Ishikawa (cell line): ENCODE measurements at regions not wholly inside any gene's neighbourhood (a gene's known extent, or its start where the extent isn't known, plus 50 kb on each side); places are given as distances from the start of the nearest gene placed in this dataset.

Experiments
- CREB1 ChIP-seq: IDR thresholded peaks from 2 replicates; pipeline ENCODE4 v1.6.1; 2012; ENCODE audit warnings: low read depth
- EGR1 ChIP-seq: IDR thresholded peaks from 2 replicates; pipeline ENCODE4 v1.6.1; 2012
- EP300 ChIP-seq: IDR thresholded peaks from 2 replicates; pipeline ENCODE4 v1.6.1; 2012; ENCODE audit warnings: borderline replicate concordance
- FOXM1 ChIP-seq: IDR thresholded peaks from 2 replicates; pipeline ENCODE4 v1.6.1; 2012; ENCODE audit warnings: low read depth, borderline replicate concordance
- MAX ChIP-seq: IDR thresholded peaks from 2 replicates; pipeline ENCODE4 v1.6.1; 2012
- RAD21 ChIP-seq: IDR thresholded peaks from 2 replicates; pipeline ENCODE4 v1.6.1; 2012; ENCODE audit warnings: low read depth
- REST ChIP-seq: IDR thresholded peaks from 2 replicates; pipeline ENCODE4 v1.6.1; 2012; ENCODE audit warnings: low read depth, mild to moderate bottlenecking
- TAF1 ChIP-seq: IDR thresholded peaks from 2 replicates; pipeline ENCODE4 v1.6.1; 2012; ENCODE audit warnings: low read depth, mild to moderate bottlenecking
- TCF12 ChIP-seq: IDR thresholded peaks from 2 replicates; pipeline ENCODE4 v1.6.1; 2012; ENCODE audit warnings: low read depth
- YY1 ChIP-seq: IDR thresholded peaks from 2 replicates; pipeline ENCODE4 v1.6.1; 2012; ENCODE audit warnings: low read depth
- ZBTB7A ChIP-seq: IDR thresholded peaks from 2 replicates; pipeline ENCODE4 v1.6.1; 2012; ENCODE audit warnings: low read depth

GRCh38 chr21:22649246-22649645, 1651.0 kb downstream of the NCAM2 start:
- no peak for TF ChIP-seq EGR1
- no peak for TF ChIP-seq EP300
- no peak for TF ChIP-seq REST
- TF ChIP-seq FOXM1: no peak
- TF ChIP-seq TAF1: no peak
- no peak for TF ChIP-seq RAD21
- TF ChIP-seq MAX: no peak
- TF ChIP-seq YY1: no peak
- TF ChIP-seq TCF12: no peak
- TF ChIP-seq ZBTB7A: no peak
- TF ChIP-seq CREB1: no peak
